ENCODE measurements at regions not wholly inside any gene's neighbourhood (a gene's known extent, or its start where the extent isn't known, plus 50 kb on each side); places are given as distances from the start of the nearest gene placed in this dataset.

- no peak for TF ChIP-seq CTCF (IDR thresholded peaks at IDR 0.05)
- no peaks in the 10 kb centered on the region for H3K4me1 Mint-ChIP-seq (ENCODE audit: low read depth)
- peaks cover 0 to 3% of the 10 kb centered on the region in 2 experiments for H3K9me3 ChIP-seq (ENCODE audit: control insufficient read depth in 1 of 2, insufficient read depth in 1 of 2, low read length in 2 of 2)
- no peak overlapping the region for H3K27ac ChIP-seq (ENCODE audit: low read depth in 1 of 2, low read length in 2 of 2)
- H3K36me3 ChIP-seq (ENCODE audit: insufficient read depth, low read length) = no peaks in the 10 kb centered on the region
- no peaks in the 10 kb centered on the region for H3K36me3 Mint-ChIP-seq (ENCODE audit: low read depth)
- no peak for DNase-seq
- no peak overlapping the region for H3K4me3 ChIP-seq (ENCODE audit: low read length)
- H3K27ac Mint-ChIP-seq = no peak overlapping the region
- ChIA-PET CTCF (no interaction called here), POLR2A (no interaction called here)
- ATAC-seq (ENCODE audit: poor library complexity) = no peak
- no peaks in the 10 kb centered on the region for H3K4me1 ChIP-seq (ENCODE audit: insufficient read depth, low read length)
- intact Hi-C loops (cut with DNase I, micrococcal nuclease) = no loop called here
- no peaks in the 10 kb centered on the region for H3K27me3 Mint-ChIP-seq
- no peak overlapping the region for H3K4me3 Mint-ChIP-seq
- peaks cover 2% of the 10 kb centered on the region for H3K9me3 Mint-ChIP-seq
- H3K27me3 ChIP-seq (ENCODE audit: control insufficient read depth in 1 of 2, insufficient read depth in 2 of 2, low read length in 2 of 2) = no peaks in the 10 kb centered on the region
Observed at GRCh38 chr9:81787747-81788632, 98.6 kb upstream of the TLE1 start.

- CTCF ChIA-PET = no interaction called here
- Mint-ChIP-seq H3K9me3 (peaks cover 2% of the 10 kb centered on the region), H3K4me1 (ENCODE audit: low read depth) (no peaks in the 10 kb centered on the region), H3K36me3 (ENCODE audit: low read depth) (no peaks in the 10 kb centered on the region), H3K4me3 (no peak overlapping the region), H3K27ac (no peak overlapping the region), H3K27me3 (no peaks in the 10 kb centered on the region)
- H3K9me3 ChIP-seq (ENCODE audit: control insufficient read depth in 1 of 2, insufficient read depth in 1 of 2, low read length in 2 of 2) = peaks cover 0 to 2% of the 10 kb centered on the region in 2 experiments
- POLR2A ChIA-PET = no interaction called here
- no peaks in the 10 kb centered on the region for H3K4me1 ChIP-seq (ENCODE audit: insufficient read depth, low read length)
- H3K36me3 ChIP-seq (ENCODE audit: insufficient read depth, low read length) = no peaks in the 10 kb centered on the region
- ATAC-seq (ENCODE audit: poor library complexity) (no peak), DNase-seq (no peak)
- H3K27me3 ChIP-seq (ENCODE audit: control insufficient read depth in 1 of 2, insufficient read depth in 2 of 2, low read length in 2 of 2) = no peaks in the 10 kb centered on the region
- no peak overlapping the region for H3K4me3 ChIP-seq (ENCODE audit: low read length)
- intact Hi-C loops (cut with DNase I, micrococcal nuclease) = no loop called here
- no peak overlapping the region for H3K27ac ChIP-seq (ENCODE audit: low read depth in 1 of 2, low read length in 2 of 2)
- no peak for TF ChIP-seq CTCF (IDR thresholded peaks at IDR 0.05)
Observed at GRCh38 chr9:81789721-81790120, 100.4 kb upstream of the TLE1 start.

GRCh38 chr9:81790166-81790565 lies 100.8 kb upstream of the TLE1 start:
- POLR2A ChIA-PET = no interaction called here
- CTCF ChIA-PET = no interaction called here
- Histone ChIP-seq H3K36me3 (ENCODE audit: insufficient read depth, low read length) (no peaks in the 10 kb centered on the region), H3K27ac (ENCODE audit: low read depth in 1 of 2, low read length in 2 of 2) (no peak overlapping the region), H3K4me3 (ENCODE audit: low read length) (no peak overlapping the region), H3K9me3 (ENCODE audit: control insufficient read depth in 1 of 2, insufficient read depth in 1 of 2, low read length in 2 of 2) (no peaks in the 10 kb centered on the region), H3K27me3 (ENCODE audit: control insufficient read depth in 1 of 2, insufficient read depth in 2 of 2, low read length in 2 of 2) (no peaks in the 10 kb centered on the region), H3K4me1 (ENCODE audit: insufficient read depth, low read length) (no peaks in the 10 kb centered on the region)
- intact Hi-C loops (cut with DNase I, micrococcal nuclease) = no loop called here
- TF ChIP-seq CTCF (IDR thresholded peaks at IDR 0.05) = no peak
- Mint-ChIP-seq H3K27me3 (no peaks in the 10 kb centered on the region), H3K27ac (no peak overlapping the region), H3K4me1 (ENCODE audit: low read depth) (no peaks in the 10 kb centered on the region), H3K4me3 (no peak overlapping the region), H3K9me3 (peaks cover 2% of the 10 kb centered on the region), H3K36me3 (ENCODE audit: low read depth) (no peaks in the 10 kb centered on the region)
- DNase-seq (no peak), ATAC-seq (ENCODE audit: poor library complexity) (no peak)

All from CD4-positive, alpha-beta T cell (primary cell).